ENCODE measurements at regions not wholly inside any gene's neighbourhood (a gene's known extent, or its start where the extent isn't known, plus 50 kb on each side); places are given as distances from the start of the nearest gene placed in this dataset.

DNA sequence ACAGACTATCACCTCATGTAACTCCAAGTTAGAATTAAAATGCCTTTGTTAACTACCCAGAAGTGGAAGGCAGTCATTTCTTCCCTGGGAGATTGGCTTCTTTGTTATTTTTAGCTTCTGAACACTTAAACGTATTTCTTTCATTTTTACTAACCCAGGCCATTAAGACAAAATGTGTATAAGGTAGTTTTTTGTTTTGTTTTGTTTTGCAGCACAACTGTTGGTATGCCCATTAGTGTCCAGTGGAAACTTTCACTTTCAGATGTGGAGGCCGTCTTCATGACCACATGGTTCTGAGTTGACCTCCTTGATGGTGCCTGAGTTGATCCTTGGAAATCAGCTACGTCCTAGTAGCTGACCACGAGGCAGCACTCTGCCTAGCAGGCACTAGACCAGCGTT lies 264.6 kb upstream of the ZNF608 start:
- ATAC-seq (no peak), DNase-seq (no peak)
- intact Hi-C loops (cut with DNase I, micrococcal nuclease), result no loop called here

DNA sequence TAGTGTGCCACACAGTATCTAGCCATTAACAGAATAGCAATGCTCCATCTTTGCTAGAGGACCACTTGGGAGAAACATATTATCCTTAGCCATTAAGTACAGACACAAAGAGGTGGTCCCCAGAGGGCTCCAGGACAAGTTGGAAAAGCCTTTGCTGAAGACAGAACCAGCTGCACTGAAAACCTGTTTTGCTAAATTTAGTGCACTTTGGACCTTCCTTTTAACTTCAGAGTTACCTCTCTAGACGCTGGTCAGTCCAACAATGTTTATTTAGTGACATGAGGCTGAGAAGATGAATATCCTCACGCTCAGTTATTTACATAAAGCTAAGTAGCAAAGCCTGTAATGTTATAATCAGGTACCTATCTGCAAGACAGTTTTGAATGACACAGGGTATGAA lies 265.0 kb upstream of the ZNF608 start:
- DNase-seq (no peak), ATAC-seq (peak; percentile 75)
- intact Hi-C loops (cut with DNase I, micrococcal nuclease), result no loop called here

DNA sequence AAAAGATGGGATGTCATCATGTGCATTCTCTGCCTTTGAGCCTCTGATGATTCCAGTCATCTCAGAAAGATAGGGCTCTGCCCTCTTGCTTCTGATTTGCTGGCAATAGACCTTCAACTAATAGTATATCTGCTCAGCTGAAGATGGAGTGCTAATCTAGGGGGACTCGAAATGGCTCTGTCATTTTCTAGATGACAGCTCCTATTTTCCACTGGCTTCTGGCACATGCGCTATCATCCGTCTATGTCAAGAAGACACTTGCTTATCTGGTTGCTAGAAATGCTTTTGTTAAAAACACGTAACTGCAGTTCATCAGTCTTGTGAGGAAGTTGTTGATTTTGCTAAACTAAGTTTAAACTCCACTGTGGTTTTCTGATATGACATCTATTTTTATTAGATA lies 265.5 kb upstream of the ZNF608 start:
- intact Hi-C loops (cut with DNase I, micrococcal nuclease), result no loop called here
- DNase-seq, result no peak
- no peak for ATAC-seq

DNA sequence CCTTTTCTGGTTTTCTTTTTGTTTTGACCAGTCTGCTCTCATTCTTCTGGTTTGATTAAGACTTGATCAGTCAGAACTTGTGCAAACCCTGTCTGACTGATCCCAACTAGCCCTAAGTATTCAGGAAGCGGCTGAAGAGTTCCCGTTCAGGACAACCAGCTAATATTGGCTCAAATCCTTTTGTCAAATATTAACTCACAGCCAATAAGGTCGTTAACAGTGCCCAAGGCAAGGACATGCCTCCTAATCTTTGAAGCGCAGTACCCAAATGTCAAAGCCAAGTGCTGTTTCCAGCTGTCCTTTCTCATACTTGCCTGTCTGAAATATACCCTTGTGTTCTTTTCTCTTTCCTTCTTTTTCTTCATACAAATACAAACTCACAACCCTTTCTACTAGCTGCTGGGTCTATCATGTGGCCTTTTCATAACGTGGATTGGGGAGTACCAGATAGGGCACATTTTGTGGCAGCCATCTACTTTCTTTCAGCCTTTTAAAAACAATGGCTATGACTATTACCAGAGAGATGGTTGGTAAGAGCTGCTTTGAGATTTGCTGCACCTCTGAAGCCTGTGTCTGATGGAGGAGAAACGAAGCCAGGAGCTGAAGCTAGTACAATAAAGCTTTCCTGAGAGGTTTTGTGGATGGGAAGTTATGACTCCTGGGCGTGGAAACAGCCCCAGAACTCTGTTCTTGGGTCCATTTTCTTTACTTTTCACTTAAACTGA lies 266.4 kb upstream of the ZNF608 start:
- DNase-seq (no peak), ATAC-seq (peak; percentile 22)
- intact Hi-C loops (cut with DNase I, micrococcal nuclease), result no loop called here

DNA sequence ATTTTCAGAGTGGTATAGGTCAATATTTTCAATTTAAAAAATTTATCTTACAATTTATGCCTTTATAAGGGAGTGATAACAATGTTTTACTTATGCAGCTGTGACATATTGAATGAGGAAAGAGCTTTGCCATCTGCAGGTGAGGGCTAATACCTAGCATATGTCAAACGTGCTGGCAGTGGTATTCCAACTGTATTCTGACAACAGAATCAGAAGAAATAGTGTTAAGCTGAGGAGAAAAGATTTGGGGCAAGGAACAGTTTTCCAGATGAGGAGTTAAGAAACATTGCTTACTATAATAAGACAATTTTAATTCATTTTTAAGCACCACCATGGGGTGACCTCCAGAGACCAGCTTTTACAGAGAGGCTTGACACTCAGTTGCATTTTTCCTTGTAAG lies 267.8 kb upstream of the ZNF608 start:
- DNase-seq (no peak), ATAC-seq (no peak)
- intact Hi-C loops (cut with DNase I, micrococcal nuclease), result no loop called here

DNA sequence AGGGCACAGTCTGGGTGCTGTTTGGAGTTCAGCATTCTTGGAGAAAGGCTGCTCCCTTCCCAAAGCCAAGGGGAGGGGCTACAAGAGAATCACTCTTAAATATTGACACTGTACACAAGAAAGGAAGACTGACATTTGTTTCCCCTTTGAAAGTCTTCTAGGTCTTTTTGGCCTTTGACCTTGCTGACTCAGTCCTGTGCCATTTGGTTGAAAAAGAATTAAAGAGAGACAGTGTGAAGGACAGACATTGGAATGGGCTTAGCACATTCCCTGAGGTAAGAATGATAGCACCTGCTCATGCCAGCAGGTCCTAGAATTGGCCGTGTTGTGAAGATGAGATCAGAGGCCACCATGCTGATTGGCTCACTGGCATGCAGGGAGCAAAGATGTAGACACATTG lies 271.4 kb upstream of the ZNF608 start:
- DNase-seq (no peak), ATAC-seq (no peak)
- intact Hi-C loops (cut with DNase I, micrococcal nuclease), result no loop called here

DNA sequence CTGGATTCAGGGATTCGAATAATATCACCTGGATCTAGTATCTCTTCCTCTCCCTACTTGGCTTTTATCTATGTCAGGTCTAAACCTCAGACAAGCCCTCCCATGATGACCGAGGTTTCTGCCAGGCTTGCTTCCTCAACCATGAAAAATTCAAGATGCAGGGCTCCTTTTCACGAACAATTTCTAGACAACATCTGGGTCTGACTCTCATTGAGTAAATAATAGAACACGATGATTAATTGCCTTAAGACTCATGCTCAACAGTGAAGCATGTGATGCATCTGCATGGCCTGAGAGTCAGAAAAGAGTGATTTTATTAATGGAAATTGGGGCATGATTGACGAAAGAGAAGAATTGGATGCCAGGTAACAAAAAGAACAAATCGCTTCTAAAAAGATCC lies 277.2 kb upstream of the ZNF608 start:
- intact Hi-C loops (cut with DNase I, micrococcal nuclease), result no loop called here
- DNase-seq, result no peak
- no peak for ATAC-seq

DNA sequence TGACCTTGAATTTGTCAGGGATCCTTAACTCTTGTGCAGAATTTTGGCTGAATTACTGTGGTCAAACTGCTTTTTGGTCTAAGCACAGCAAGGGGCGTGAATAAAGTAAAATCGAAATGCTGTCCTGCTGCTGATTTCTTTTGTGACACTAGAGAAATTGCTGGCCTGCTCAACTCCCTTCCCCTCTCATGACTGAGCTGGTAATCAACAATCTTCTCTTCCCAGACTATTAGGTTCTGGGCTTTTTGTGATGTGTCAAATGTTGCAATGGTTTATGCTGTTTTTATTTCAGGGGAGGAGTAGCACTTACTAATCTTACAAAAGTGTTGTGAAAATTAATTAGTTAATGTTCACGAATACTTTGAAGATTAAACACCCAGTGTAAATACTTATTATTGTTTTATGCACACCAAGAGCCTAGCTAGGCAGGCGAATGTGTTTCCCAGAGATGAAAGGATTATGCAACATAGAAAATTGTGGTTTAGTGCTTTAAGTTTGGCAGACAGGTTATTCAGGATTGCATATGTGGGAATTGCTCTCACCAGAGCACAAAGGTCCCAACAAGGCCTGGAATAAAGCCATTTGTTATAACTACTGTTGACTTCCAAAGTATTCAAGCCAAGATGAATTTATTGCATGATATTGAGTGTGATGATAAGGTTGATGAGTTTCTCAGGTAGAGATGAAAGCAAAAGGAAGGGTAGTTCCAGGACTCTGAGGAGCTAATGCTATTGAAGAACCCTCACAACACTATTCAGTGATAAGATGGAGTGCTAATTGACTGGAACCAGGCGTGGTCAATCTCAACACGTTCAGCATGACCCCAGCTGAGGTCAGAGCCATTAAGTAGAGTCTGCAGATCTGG lies 280.7 kb upstream of the ZNF608 start:
- intact Hi-C loops (cut with DNase I, micrococcal nuclease), result no loop called here
- DNase-seq (peak in 1 of 2 donors; percentile 33), ATAC-seq (peak; percentile 96)

DNA sequence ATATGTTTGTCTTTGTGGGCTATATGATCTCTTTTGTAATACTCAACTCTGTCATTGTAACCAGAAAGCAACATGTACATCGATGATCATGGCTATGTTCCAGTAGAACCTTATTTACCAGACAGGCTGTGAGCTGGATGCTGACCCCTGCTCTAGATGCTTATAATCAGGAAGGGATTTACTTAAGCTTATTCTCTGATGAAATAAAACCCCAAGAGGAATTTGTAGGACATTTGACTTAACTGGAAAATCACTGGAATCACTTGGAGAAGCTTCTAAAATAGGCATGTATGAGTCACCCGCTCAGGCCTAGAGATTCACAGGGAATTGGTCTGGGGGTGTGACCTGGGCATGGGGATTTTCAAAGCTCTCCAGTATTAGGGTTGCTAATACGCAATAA lies 285.8 kb upstream of the ZNF608 start:
- intact Hi-C loops (cut with DNase I, micrococcal nuclease), result no loop called here
- no peak for ATAC-seq
- DNase-seq, result no peak

DNA sequence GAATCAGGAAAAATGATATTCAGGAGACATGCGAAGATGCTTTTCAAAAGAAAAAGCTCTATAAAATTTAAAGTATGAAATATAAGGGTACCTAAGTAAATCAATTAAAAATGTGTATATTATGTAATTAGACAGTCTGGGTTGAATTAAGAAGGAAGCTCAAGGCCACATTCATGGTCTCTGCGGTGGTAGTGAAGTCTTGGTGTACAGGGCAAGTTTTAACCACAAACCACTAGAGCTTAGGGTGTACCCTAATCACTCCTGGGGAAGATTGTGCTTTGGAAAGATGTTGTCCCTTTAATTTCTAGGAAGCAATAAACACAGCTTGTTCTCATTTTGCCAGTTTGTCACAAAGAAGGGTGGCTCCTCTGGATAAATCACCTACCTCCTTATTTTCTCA lies 287.2 kb upstream of the ZNF608 start:
- DNase-seq (no peak), ATAC-seq (no peak)

DNA sequence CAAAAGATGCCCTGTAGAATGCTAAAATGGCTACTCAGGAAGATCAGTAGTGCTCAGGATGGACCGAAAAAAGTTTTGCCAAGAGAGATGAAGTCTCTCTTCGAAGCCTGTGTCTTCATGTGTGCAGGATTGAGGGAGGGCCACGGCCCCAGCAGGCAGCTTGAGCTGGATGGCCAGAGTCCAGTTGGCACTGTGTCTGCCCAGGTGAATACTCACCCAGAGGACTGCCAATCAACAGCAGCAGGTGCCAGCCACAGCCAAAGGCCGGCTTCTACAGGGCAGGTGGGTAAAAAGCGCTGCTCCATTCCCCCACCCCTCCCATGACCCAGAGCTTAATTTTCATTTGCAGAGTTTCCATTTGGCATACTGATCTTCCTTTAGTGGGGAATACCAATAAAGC lies 287.9 kb upstream of the ZNF608 start:
- intact Hi-C loops (cut with DNase I, micrococcal nuclease), result no loop called here
- ATAC-seq (peak; percentile 100), DNase-seq (peak; percentile 74 to 79)

More for the DNA sequence above, 287.2 kb upstream of the ZNF608 start:
- intact Hi-C loops (cut with DNase I, micrococcal nuclease), result no loop called here

DNA sequence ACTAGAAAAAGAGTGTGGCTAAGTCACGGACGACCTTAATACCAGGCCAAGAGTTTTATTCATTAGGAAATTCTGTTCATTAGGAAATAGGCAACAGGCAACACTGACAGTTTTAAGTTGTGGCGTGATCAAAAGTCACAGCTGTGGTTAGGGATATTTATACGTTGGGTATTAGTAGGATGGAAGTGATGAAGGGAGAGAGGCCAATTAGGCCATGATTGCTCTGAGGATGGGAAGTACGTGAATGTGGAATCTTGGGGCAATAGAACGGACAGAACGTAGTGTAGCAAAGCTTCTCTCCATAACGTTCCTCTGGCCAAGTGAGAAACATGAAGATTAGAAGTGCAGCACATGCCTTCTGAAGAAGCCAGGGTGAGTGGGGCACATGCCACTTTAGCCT lies 290.1 kb upstream of the ZNF608 start:
- no peak for ATAC-seq
- no peak for DNase-seq
- intact Hi-C loops (cut with DNase I, micrococcal nuclease), result no loop called here

DNA sequence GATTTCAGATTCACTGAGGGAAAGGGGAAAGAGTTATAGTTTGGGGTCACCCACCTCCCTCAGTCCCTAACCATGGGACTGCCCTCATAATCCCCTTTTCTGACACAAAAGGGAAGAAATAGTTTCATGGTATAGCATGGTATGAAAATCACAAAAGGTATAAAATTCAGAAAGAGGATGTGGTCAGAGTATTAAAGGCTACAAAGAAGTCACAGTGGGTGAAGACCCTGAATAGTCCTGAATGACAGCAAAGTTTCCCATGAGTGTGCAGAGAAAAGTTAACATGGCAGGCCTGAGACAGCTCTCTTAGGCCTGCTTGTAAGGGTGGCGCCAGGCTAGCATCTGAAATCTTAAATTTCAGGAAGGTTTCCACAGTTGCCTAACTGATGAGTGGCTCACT lies 290.6 kb upstream of the ZNF608 start:
- intact Hi-C loops (cut with DNase I, micrococcal nuclease), result no loop called here

DNA sequence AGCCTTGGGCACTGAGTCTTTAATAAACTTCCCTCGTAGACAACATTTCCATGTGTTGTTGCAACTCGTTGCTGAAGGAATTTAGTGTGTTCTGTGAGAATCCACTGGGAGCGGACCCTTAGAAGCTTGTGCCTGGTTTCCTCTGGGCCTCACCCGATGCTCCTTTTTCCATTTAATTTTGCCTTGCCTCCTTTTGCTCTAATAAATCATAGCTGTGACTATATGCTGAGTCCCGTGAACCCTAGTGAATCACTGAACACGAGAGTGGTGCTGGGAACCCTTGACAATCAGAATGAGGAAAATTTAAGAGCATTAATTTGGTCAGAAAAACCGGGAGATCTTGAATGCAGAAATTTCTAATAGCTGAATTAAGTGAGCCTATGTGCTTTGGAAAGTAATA lies 291.1 kb upstream of the ZNF608 start:
- intact Hi-C loops (cut with DNase I, micrococcal nuclease), result no loop called here
- ATAC-seq (no peak), DNase-seq (no peak)

More for the DNA sequence above, 290.6 kb upstream of the ZNF608 start:
- ATAC-seq, result no peak
- DNase-seq, result no peak

DNA sequence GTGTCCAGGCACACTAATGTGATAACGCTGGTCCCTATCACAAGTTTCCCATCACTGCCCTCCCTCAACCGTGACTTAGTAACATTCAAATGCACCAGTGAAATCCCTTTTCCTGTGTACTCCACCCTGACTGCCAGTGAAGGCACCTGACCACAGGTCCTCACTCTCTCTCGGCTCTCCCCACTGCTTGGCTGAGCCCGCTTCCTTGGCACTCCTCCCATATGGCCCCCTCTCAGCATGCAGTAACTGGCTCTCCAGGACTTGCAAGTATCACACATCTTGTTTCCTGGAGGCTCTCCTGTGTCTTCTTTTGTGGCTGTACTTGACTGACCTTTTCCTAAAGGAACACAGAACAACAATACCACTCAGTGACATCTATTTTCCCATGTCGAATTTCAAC lies 292.0 kb upstream of the ZNF608 start:
- ATAC-seq (no peak), DNase-seq (no peak)

DNA sequence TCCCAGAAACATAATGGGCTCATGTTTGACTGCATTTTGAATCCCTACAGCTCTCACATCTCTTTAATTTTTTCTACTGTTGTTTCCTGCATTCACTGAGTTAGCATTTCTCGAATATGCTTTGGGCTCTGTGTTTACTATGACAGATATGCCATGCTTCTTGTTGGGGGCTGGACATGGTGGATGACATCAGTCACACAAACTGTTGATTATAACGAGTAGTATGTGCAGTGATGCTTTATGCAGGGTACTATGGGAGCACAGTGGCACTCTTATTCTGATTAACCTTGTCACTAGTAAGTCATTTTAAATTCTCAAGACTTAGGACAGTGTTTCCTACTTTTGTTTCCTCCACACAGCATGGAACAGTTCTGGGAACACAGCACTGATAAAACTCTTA lies 295.4 kb upstream of the ZNF608 start:
- DNase-seq, result no peak
- intact Hi-C loops (cut with DNase I, micrococcal nuclease), result no loop called here
- ATAC-seq, result no peak

More for the DNA sequence above, 292.0 kb upstream of the ZNF608 start:
- intact Hi-C loops (cut with DNase I, micrococcal nuclease), result no loop called here

DNA sequence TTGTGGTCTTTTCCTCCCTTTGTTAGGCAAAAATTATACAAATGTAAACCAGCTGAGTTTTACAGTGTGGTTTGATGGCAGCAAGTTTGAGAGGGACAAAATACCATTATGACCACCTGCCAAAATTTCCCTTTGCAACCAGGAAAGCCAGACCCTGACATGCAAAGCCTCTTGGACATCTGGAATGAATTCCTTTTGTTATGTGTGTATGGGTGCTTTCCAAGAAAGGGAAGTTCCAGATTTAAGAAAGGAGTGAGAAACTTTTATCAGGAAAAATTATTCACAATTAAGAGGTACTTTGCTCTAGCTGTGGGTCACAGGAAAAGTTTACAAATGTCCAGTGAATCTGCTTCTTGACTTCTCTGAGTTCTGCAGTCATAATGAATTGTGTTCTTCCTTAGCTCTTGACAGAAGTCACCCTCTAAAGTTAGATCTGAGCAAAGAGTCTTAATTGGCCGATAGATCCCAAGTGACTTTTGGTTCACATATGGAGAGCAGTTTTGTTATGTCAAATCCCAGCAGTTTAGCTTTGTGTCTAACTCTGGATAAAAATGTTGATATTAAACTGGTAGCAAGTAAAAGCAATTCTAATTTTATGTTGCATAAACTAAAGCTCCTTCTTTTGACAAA lies 295.9 kb upstream of the ZNF608 start:
- intact Hi-C loops (cut with DNase I, micrococcal nuclease), result no loop called here
- DNase-seq (no peak), ATAC-seq (no peak)

DNA sequence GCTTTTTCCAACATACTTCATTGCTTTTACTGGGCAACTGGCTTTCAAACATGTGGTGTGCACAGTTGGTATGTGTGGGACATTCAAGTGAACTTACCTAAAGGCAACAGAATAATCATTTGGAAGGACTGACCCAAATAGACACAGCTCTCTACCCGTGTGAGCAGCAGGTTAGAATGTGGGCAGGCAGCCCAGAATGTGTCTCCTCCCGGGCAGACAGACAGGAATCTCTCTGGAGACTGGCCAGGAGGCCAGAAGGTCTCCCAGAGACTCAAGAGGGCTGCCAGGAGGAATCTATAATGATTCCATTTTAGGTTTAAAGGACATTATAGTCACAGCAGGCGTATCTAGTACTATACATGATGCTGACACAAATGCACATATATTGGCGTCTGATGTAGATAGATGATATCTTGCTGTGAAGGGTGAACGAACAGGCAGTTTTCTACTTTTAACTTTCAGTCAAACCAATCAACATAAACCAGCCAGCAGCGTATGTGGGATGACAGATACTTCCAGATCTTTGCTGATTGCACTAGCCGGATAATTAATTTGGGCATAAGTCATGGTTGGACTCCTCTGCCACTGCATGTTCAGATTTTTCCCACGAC lies 297.4 kb upstream of the ZNF608 start:
- intact Hi-C loops (cut with DNase I, micrococcal nuclease), result no loop called here
- DNase-seq (peak in 1 of 2 donors; percentile 29), ATAC-seq (peak; percentile 38)

DNA sequence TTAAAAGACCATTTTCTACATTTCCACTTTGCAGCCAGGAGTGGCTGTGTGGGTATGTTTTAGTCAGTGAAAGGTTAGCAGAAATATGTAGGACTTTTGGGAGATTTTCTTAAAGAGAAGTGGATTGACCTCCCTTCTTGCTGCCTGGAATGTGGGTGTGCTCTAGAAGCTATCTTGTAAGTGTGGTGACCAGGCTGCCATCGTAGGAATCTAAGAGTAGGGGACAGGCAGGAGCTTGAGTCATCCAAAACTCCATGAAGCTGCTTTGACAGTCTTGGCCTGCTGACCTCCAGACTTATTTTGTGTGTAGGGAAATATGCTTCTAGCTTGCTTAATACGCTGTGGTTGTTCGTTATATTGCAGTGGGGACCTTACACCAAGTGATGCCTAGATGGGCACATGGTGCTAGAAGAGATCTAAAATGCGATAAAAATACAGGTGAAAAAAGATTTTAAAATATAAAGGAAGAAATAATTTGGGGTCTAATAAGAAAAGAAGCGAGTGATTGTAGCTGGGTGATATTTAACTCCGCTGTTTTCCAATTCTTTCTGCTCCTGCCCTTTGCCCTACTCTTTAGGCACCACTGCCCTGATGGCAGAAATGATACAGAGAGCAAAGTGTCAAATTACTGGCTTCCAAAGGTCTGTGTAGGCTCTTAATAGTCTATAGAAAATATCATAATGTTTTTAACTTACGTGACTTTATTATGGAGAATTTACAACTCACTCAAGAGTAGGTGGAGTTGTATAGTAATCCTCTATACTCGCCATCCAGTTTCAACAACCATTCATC lies 298.2 kb upstream of the ZNF608 start:
- intact Hi-C loops (cut with DNase I, micrococcal nuclease), result no loop called here
- ATAC-seq (no peak), DNase-seq (no peak)

Data from left colon (tissue), 2 donors.